WTC11 (cell line): ENCODE measurements at regions not wholly inside any gene's neighbourhood (a gene's known extent, or its start where the extent isn't known, plus 50 kb on each side); places are given as distances from the start of the nearest gene placed in this dataset.

Experiments used
- ATAC-seq: fragments of 200-7000 bp; cut with Tn5 transposase; 2 replicates; pipeline ENCODE4 v1.10.0; 2021; ENCODE audit warnings: mild to moderate bottlenecking, moderate library complexity
- CTCF ChIA-PET: fragments of 300-600 bp; sonication (Branson Sonifier 250); formaldehyde crosslinking; loops from one replicate; lab custom pipeline; 2021; ENCODE audit warnings: antibody characterized with exemption; lab: Charles Lee
- POLR2A ChIA-PET: fragments of 350-600 bp; sonication (Branson Sonifier 250); formaldehyde crosslinking; loops from one replicate; lab custom pipeline; 2021; ENCODE audit warnings: antibody characterized with exemption; lab: Charles Lee
- DNase-seq: peaks from one replicate; pipeline ENCODE4 v3.0.0; 2021; ENCODE audit warnings: low spot score
- H3K27ac Mint-ChIP-seq: 2 replicates; pipeline ENCODE4 v1.8.0; 2021; ENCODE audit warnings: mixed read lengths
- H3K27me3 Mint-ChIP-seq: 2 replicates; pipeline ENCODE4 v1.8.0; 2021; ENCODE audit warnings: low read depth, mild to moderate bottlenecking, moderate library complexity, mixed read lengths
- H3K36me3 Mint-ChIP-seq: 2 replicates; pipeline ENCODE4 v1.8.0; 2021; ENCODE audit warnings: mixed read lengths
- H3K4me1 Mint-ChIP-seq: 2 replicates; pipeline ENCODE4 v1.8.0; 2022; ENCODE audit warnings: mixed read lengths
- H3K4me3 Mint-ChIP-seq: 2 replicates; pipeline ENCODE4 v1.8.0; 2021; ENCODE audit warnings: mild to moderate bottlenecking, moderate library complexity, mixed read lengths
- H3K9me3 Mint-ChIP-seq: 2 replicates; pipeline ENCODE4 v1.8.0; 2021; ENCODE audit warnings: mixed read lengths
- CREB1 ChIP-seq: sonication (generic); formaldehyde crosslinking; IDR thresholded peaks from 2 replicates; pipeline ENCODE4 v1.8.0; 2023; ENCODE audit warnings: mild to moderate bottlenecking, missing genetic modification reagents
- CREM ChIP-seq: sonication (generic); formaldehyde crosslinking; IDR thresholded peaks from 2 replicates; pipeline ENCODE4 v1.8.1; 2022; ENCODE audit warnings: mild to moderate bottlenecking, missing genetic modification reagents, moderate library complexity
- ETV6 ChIP-seq: sonication (generic); formaldehyde crosslinking; IDR thresholded peaks from 2 replicates; pipeline ENCODE4 v1.8.1; 2022; ENCODE audit warnings: mild to moderate bottlenecking, missing genetic modification reagents
- FOXK1 ChIP-seq: sonication (generic); formaldehyde crosslinking; IDR thresholded peaks from 2 replicates; pipeline ENCODE4 v1.8.0; 2022; ENCODE audit warnings: mild to moderate bottlenecking, moderate library complexity, missing genetic modification reagents
- GRHL2 ChIP-seq: fragments of 250-450 bp; sonication (Bioruptor Pico); IDR thresholded peaks from 2 replicates; pipeline ENCODE4 v1.8.0; 2022; ENCODE audit warnings: mild to moderate bottlenecking, moderate library complexity; ENCODE audit not compliant: insufficient replicate concordance, severe bottlenecking
- NFE2L1 ChIP-seq: sonication (generic); formaldehyde crosslinking; IDR thresholded peaks from 2 replicates; pipeline ENCODE4 v1.8.1; 2023; ENCODE audit warnings: missing genetic modification reagents
- NFYB ChIP-seq: sonication (generic); formaldehyde crosslinking; conservative IDR thresholded peaks from 2 replicates; pipeline ENCODE4 v1.8.0; 2022; ENCODE audit warnings: low read depth, missing genetic modification reagents
- NR1H2 ChIP-seq: sonication (generic); formaldehyde crosslinking; IDR thresholded peaks from 2 replicates; pipeline ENCODE4 v1.9.0; 2021; ENCODE audit warnings: mild to moderate bottlenecking, moderate library complexity, missing genetic modification reagents
- PRRX2 ChIP-seq: fragments of 250-450 bp; sonication (Bioruptor Pico); IDR thresholded peaks from 2 replicates; pipeline ENCODE4 v1.8.0; 2021; ENCODE audit warnings: mild to moderate bottlenecking
- TCF7 ChIP-seq: sonication (generic); formaldehyde crosslinking; IDR thresholded peaks from 2 replicates; pipeline ENCODE4 v1.8.0; 2022; ENCODE audit warnings: mild to moderate bottlenecking, low read depth, missing genetic modification reagents, moderate library complexity
- ZNF219 ChIP-seq: sonication (generic); formaldehyde crosslinking; IDR thresholded peaks from 2 replicates; pipeline ENCODE4 v1.8.0; 2023; ENCODE audit warnings: missing genetic modification reagents, mild to moderate bottlenecking, borderline replicate concordance
- ZNF232 ChIP-seq: sonication (generic); formaldehyde crosslinking; IDR thresholded peaks from 2 replicates; pipeline ENCODE4 v1.8.0; 2022; ENCODE audit warnings: mild to moderate bottlenecking, missing genetic modification reagents
- ZNF416 ChIP-seq: fragments of 250-450 bp; sonication (Bioruptor Pico); IDR thresholded peaks from 2 replicates; pipeline ENCODE4 v1.9.0; 2021; ENCODE audit warnings: mild to moderate bottlenecking, inconsistent platforms
- TF ChIP-seq, protein P1 (sequence below): sonication (generic); formaldehyde crosslinking; IDR thresholded peaks from 2 replicates; pipeline ENCODE4 v1.8.0; 2022; ENCODE audit warnings: mild to moderate bottlenecking, missing genetic modification reagents
- TF ChIP-seq, protein P2 (sequence below): sonication (generic); formaldehyde crosslinking; conservative IDR thresholded peaks from 2 replicates; pipeline ENCODE4 v1.8.1; 2023; ENCODE audit warnings: mild to moderate bottlenecking, low read depth, missing genetic modification reagents, moderate library complexity
- TF ChIP-seq, protein P3 (sequence below): sonication (generic); formaldehyde crosslinking; IDR thresholded peaks from 2 replicates; pipeline ENCODE4 v1.8.1; 2022; ENCODE audit warnings: mild to moderate bottlenecking, missing genetic modification reagents, moderate library complexity, borderline replicate concordance
- TF ChIP-seq, protein P4 (sequence below): sonication (generic); formaldehyde crosslinking; IDR thresholded peaks from 2 replicates; pipeline ENCODE4 v1.8.1; 2022; ENCODE audit warnings: low read depth, mild to moderate bottlenecking, moderate library complexity, missing genetic modification reagents, borderline replicate concordance
- TF ChIP-seq, protein P5 (sequence below): sonication (generic); formaldehyde crosslinking; IDR thresholded peaks from 2 replicates; pipeline ENCODE4 v1.8.1; 2022; ENCODE audit warnings: low read depth, missing genetic modification reagents, borderline replicate concordance
- TF ChIP-seq, protein P6 (sequence below): sonication (generic); formaldehyde crosslinking; IDR thresholded peaks from 2 replicates; pipeline ENCODE4 v1.8.1; 2023; ENCODE audit warnings: mild to moderate bottlenecking, missing genetic modification reagents, borderline replicate concordance

DNA sequence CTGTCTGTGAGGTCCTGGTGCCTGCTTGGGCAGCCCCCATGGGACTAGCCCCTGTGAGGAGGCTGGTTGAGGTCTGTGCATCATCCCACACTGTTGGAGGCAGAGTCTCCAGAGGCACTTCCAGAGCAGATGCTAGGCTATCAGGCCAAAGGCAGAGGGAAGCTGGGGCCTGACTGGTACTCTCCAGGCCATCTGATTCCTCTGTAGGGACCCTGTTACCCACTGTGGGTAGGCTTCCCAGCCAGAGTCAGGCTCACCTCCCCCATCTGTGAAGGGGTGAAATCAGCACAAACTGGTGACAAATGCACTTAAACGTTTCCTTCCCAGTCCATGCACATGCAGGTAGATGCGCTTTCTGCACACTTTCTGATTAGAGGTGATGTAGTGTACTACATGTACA is 212.6 kb upstream of the TOPAZ1 start (continued):
- TF ChIP-seq GRHL2, result no peak

DNA sequence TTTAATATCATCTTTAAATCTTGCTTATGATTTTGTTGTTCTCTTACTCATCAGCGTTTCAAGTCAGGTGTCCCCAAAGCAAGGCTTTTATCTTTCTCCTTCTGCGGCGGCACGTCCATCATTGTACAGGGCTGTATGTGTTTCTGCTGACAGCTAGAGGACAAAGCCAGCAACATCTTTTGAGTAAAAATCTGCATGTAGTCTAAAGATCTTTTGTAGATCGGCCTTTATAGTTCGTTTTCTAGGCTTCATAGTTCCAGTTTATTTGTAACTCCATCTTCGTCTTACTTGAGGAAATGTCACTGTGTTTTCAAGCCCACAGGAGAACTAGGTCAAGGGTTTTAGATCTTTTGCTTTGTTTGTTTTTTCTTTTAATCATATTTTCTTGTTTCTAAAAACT is 211.4 kb upstream of the TOPAZ1 start:
- POLR2A ChIA-PET, result no interaction called here
- Mint-ChIP-seq H3K27ac (no peak overlapping the region), H3K4me1 (peaks cover 36% of the 10 kb centered on the region), H3K9me3 (no peaks in the 10 kb centered on the region), H3K27me3 (no peaks in the 10 kb centered on the region; the same call in 1 of the 2 replicates), H3K36me3 (no peaks in the 10 kb centered on the region), H3K4me3 (no peak overlapping the region)
- ATAC-seq (no peak), DNase-seq (no peak)
- no peak for TF ChIP-seq FOXK1 (CRISPR knock-in tag)
- TF ChIP-seq, protein P1, sequence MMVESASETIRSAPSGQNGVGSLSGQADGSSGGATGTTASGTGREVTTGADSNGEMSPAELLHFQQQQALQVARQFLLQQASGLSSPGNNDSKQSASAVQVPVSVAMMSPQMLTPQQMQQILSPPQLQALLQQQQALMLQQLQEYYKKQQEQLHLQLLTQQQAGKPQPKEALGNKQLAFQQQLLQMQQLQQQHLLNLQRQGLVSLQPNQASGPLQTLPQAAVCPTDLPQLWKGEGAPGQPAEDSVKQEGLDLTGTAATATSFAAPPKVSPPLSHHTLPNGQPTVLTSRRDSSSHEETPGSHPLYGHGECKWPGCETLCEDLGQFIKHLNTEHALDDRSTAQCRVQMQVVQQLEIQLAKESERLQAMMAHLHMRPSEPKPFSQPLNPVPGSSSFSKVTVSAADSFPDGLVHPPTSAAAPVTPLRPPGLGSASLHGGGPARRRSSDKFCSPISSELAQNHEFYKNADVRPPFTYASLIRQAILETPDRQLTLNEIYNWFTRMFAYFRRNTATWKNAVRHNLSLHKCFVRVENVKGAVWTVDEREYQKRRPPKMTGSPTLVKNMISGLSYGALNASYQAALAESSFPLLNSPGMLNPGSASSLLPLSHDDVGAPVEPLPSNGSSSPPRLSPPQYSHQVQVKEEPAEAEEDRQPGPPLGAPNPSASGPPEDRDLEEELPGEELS, result no peak
- TF ChIP-seq ZNF416, result no peak
- TF ChIP-seq CREB1 (CRISPR knock-in tag), result no peak
- TF ChIP-seq, protein P2, sequence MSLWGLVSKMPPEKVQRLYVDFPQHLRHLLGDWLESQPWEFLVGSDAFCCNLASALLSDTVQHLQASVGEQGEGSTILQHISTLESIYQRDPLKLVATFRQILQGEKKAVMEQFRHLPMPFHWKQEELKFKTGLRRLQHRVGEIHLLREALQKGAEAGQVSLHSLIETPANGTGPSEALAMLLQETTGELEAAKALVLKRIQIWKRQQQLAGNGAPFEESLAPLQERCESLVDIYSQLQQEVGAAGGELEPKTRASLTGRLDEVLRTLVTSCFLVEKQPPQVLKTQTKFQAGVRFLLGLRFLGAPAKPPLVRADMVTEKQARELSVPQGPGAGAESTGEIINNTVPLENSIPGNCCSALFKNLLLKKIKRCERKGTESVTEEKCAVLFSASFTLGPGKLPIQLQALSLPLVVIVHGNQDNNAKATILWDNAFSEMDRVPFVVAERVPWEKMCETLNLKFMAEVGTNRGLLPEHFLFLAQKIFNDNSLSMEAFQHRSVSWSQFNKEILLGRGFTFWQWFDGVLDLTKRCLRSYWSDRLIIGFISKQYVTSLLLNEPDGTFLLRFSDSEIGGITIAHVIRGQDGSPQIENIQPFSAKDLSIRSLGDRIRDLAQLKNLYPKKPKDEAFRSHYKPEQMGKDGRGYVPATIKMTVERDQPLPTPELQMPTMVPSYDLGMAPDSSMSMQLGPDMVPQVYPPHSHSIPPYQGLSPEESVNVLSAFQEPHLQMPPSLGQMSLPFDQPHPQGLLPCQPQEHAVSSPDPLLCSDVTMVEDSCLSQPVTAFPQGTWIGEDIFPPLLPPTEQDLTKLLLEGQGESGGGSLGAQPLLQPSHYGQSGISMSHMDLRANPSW (CRISPR knock-in tag), result no peak
- TF ChIP-seq ZNF232 (CRISPR knock-in tag), result no peak
- TF ChIP-seq, protein P3, sequence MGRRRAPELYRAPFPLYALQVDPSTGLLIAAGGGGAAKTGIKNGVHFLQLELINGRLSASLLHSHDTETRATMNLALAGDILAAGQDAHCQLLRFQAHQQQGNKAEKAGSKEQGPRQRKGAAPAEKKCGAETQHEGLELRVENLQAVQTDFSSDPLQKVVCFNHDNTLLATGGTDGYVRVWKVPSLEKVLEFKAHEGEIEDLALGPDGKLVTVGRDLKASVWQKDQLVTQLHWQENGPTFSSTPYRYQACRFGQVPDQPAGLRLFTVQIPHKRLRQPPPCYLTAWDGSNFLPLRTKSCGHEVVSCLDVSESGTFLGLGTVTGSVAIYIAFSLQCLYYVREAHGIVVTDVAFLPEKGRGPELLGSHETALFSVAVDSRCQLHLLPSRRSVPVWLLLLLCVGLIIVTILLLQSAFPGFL (CRISPR knock-in tag), result no peak
- no peak for TF ChIP-seq NFYB (CRISPR knock-in tag)
- TF ChIP-seq, protein P4, sequence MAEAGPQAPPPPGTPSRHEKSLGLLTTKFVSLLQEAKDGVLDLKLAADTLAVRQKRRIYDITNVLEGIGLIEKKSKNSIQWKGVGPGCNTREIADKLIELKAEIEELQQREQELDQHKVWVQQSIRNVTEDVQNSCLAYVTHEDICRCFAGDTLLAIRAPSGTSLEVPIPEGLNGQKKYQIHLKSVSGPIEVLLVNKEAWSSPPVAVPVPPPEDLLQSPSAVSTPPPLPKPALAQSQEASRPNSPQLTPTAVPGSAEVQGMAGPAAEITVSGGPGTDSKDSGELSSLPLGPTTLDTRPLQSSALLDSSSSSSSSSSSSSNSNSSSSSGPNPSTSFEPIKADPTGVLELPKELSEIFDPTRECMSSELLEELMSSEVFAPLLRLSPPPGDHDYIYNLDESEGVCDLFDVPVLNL (CRISPR knock-in tag), result no peak
- TF ChIP-seq NR1H2, result no peak
- TF ChIP-seq NFE2L1 (CRISPR knock-in tag), result no peak
- TF ChIP-seq TCF7 (CRISPR knock-in tag), result no peak
- TF ChIP-seq, protein P5, sequence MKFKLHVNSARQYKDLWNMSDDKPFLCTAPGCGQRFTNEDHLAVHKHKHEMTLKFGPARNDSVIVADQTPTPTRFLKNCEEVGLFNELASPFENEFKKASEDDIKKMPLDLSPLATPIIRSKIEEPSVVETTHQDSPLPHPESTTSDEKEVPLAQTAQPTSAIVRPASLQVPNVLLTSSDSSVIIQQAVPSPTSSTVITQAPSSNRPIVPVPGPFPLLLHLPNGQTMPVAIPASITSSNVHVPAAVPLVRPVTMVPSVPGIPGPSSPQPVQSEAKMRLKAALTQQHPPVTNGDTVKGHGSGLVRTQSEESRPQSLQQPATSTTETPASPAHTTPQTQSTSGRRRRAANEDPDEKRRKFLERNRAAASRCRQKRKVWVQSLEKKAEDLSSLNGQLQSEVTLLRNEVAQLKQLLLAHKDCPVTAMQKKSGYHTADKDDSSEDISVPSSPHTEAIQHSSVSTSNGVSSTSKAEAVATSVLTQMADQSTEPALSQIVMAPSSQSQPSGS (CRISPR knock-in tag), result no peak
- CTCF ChIA-PET, result no interaction called here

DNA sequence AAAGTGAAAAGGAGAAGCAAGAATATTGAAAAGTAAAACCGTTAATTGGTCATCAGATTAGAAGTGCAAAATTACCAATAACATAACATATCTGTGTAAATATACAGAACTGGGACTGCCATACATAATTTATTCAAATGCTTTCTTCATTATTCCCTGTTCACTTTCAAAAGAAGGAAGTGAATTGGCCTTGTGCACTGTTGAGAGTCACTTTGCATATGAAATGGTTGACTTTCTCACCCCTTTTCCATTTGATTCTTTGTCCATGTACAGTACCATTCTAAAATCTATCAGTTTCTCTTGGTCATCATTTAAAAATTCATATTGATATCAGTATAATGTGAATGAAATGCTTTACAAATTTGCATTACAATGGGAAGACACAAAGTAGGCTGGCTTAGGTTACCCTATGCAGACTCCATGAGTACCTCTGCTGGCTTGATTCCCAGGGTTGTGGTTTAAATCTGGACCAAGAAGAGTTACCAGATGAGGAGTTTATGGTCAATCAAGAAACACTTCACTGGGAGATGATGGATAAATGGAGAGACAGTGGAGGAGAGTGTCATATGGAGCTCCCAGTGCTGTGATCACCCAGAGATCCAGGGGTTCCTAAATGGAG is 210.9 kb upstream of the TOPAZ1 start:
- DNase-seq (no peak), ATAC-seq (no peak)
- no peak for TF ChIP-seq PRRX2 (CRISPR knock-in tag)
- no peak for TF ChIP-seq ZNF219 (CRISPR knock-in tag)
- TF ChIP-seq, protein P6, sequence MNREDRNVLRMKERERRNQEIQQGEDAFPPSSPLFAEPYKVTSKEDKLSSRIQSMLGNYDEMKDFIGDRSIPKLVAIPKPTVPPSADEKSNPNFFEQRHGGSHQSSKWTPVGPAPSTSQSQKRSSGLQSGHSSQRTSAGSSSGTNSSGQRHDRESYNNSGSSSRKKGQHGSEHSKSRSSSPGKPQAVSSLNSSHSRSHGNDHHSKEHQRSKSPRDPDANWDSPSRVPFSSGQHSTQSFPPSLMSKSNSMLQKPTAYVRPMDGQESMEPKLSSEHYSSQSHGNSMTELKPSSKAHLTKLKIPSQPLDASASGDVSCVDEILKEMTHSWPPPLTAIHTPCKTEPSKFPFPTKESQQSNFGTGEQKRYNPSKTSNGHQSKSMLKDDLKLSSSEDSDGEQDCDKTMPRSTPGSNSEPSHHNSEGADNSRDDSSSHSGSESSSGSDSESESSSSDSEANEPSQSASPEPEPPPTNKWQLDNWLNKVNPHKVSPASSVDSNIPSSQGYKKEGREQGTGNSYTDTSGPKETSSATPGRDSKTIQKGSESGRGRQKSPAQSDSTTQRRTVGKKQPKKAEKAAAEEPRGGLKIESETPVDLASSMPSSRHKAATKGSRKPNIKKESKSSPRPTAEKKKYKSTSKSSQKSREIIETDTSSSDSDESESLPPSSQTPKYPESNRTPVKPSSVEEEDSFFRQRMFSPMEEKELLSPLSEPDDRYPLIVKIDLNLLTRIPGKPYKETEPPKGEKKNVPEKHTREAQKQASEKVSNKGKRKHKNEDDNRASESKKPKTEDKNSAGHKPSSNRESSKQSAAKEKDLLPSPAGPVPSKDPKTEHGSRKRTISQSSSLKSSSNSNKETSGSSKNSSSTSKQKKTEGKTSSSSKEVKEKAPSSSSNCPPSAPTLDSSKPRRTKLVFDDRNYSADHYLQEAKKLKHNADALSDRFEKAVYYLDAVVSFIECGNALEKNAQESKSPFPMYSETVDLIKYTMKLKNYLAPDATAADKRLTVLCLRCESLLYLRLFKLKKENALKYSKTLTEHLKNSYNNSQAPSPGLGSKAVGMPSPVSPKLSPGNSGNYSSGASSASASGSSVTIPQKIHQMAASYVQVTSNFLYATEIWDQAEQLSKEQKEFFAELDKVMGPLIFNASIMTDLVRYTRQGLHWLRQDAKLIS (CRISPR knock-in tag), result no peak
- no peak for TF ChIP-seq ETV6 (CRISPR knock-in tag)
- no peak for TF ChIP-seq CREM
- ChIA-PET CTCF (no interaction called here), POLR2A (no interaction called here)
- no peaks in the 10 kb centered on the region for H3K9me3 Mint-ChIP-seq
- no peaks in the 10 kb centered on the region for H3K36me3 Mint-ChIP-seq
- H3K27ac Mint-ChIP-seq, result no peak overlapping the region
- no peak overlapping the region for H3K4me3 Mint-ChIP-seq
- H3K4me1 Mint-ChIP-seq, result peaks cover 36% of the 10 kb centered on the region
- H3K27me3 Mint-ChIP-seq, result no peaks in the 10 kb centered on the region; the same call in 1 of the 2 replicates
